NCI-H2107 treated with DMSO at 0.1 percent for 48 hours (cell line): ENCODE measurements at regions not wholly inside any gene's neighbourhood (a gene's known extent, or its start where the extent isn't known, plus 50 kb on each side); places are given as distances from the start of the nearest gene placed in this dataset.

Experiments
- DNase-seq: peaks from one replicate; lab custom pipeline; 2025; ENCODE audit not compliant: unreplicated experiment; lab: John Stamatoyannopoulos, UW

DNA sequence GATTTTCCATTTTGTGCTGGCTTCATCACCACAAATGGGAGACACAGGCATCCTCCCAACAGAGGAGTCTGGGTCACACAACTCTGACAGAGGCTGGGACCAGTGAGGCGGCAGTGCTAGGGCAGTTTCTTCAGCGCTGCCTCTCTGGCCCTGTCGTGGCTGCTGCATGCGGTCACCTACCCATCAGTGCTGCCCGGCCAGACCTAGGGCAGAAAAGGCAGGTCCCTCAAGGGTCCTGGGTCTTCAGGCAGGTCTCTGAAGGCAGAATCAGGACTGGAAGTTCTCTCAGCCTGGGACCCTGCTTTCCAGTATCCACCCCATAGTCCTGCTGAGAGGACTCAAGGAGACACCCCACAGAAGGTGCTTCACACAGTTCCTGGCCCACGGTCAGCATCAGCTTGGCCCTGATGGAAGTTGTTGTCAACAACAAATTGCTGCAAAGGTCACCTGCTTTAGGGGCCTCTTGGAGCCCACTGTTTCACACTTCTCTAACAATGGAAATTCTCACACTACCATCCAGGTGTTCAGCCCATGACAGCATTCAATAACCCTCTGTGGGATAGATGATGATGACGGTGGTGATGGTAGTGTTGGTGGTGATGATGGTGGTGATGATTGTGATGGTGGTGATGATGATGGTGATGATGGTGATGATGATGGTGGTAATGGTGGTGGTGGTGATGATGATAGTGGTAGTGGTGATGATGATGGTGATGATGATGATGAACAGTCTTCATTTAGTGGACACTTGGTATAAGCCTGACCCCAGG, 146.4 kb upstream of the PPP1R26 start:
- DNase-seq: no peak

DNA sequence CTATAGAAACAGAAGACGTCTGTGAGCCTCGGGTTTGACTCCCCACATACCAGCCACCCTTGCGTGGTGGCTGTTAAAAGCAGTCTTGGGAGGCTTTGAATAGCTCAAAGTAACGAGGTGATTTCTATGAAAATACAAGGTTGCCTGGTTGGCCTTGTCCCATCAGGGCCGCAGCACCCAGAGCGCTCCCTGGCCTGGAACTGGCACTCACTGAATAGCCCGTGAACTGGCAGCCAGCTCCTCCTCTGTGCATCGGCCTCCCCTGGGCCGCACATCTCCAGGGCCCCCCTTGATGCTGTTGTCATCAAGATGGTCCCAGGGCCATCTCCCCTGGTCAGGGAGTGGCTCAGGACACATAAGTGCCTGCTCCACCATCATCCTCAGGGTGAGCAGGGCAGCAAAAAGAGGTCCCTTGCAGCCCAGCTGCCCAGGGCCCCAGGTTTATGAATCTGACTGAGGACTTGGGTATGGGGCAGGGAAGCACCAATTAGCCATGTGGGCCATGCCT, 144.6 kb upstream of the PPP1R26 start:
- DNase-seq: no peak

GRCh38 chr9:135335691-135336181, 143.8 kb upstream of the PPP1R26 start:
- no peak for DNase-seq

GRCh38 chr9:135336722-135337527, 142.7 kb upstream of the PPP1R26 start:
- no peak for DNase-seq

DNA sequence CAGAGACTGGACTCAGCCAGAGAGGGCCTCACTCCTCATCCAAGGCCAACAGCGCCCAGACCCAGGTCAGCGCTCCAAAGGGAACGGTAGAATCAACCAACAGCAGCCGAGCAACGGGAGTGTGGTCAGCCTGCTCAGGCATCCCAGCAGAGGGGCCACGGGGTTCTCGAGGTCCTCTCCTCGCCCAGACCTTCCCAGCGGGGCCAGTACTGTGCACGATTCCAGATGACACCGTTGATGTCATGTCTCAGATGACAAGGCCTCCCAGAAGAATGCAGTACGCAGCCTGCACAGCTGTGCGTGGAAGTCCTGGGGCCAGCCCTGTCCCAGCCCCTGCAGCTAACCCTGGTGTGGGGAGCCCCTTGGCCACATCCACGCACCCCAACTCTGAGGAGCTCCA, 141.0 kb upstream of the PPP1R26 start:
- DNase-seq: no peak

- no peak for DNase-seq
Observed at GRCh38 chr9:135339378-135339973, 140.1 kb upstream of the PPP1R26 start.

- DNase-seq: no peak
Observed at GRCh38 chr9:135340143-135340655, 139.4 kb upstream of the PPP1R26 start.

DNA sequence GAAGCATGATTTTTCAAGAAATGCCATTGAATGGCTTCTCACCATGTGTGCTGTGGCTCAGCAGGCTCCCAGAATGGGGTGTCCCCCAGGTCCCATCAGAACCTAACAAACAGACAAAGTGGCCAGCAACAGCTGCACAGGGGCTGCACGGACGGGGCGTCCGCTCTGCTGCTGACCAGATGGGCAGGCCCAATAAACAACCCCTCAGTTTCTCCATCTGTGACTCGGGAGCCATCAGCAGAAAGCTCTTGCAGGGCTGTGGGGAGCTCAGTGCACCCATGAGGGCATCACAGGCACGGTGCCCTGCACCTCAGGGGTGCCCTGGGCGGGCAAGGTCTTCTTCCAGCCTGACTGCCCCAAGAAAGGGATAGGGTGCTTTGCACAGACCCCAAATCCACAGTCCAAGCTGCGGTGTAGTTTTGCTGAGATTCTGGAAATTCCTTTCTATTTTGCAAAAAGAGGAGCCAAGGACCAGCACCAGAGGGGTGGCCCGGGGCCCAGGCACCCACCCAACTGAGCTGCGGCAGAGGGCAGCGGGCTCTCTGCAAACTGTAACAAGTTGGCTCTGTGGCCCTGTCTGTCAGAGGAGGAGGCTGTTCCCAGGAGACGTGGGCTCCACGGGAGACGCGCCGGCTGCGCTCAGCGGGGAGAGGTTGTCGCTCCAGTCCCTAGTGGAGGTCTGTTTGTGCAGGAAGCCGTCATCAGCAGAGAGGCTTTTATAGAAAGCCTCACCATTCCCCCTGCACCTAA, 138.7 kb upstream of the PPP1R26 start:
- DNase-seq: no peak

DNA sequence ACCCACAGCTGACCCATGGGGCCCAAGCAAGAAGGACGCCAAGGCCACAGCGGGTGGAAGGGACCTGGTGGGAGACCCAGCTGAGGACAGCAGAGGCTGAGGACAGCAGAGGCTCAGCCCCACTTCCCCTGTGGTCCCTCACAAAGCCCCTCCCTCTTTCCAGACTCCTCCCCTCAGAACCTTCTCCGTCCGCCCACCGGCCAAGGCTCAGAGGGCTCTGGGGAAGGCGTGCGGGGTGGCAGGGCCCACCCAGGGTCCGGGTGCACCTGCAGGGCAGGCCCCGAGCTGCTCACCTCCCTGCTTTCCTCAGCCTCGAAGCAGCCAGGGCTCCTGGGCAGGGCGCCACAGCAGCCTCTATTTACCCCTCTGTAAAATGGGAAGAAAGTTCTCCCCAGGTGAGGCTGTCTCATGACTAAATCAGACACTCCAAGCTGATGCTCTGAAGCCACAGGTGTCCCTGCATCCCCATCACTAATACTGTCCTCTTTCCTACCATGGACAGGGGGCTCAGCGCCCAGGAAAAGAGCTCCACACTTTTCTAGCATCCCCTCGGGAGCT, 137.9 kb upstream of the PPP1R26 start:
- no peak for DNase-seq

GRCh38 chr9:135342206-135343130, 137.1 kb upstream of the PPP1R26 start:
- DNase-seq: no peak

DNA sequence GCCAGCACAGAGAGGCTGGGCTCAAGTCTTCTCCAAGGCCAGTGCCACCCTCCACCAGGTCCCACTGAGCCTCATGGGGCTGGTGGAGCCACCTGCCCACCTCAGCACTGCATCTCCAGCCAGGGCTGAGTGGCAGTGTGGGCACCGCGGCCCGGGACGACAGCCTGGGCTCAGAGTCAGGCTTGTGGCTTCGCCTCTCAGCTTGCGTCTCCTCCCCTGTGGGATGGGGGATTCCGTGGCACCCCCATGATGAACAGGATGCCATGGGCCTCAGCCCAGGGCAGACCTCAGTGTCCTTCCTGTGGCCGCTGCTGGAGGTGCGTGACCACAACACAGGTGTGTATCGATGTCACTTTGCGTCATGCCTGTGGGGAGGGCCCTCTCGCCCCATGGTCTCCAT, 136.4 kb upstream of the PPP1R26 start:
- DNase-seq: no peak

- no peak for DNase-seq
Observed at GRCh38 chr9:135343837-135344522, 135.6 kb upstream of the PPP1R26 start.

GRCh38 chr9:135344523-135344901, 135.1 kb upstream of the PPP1R26 start:
- no peak for DNase-seq

DNA sequence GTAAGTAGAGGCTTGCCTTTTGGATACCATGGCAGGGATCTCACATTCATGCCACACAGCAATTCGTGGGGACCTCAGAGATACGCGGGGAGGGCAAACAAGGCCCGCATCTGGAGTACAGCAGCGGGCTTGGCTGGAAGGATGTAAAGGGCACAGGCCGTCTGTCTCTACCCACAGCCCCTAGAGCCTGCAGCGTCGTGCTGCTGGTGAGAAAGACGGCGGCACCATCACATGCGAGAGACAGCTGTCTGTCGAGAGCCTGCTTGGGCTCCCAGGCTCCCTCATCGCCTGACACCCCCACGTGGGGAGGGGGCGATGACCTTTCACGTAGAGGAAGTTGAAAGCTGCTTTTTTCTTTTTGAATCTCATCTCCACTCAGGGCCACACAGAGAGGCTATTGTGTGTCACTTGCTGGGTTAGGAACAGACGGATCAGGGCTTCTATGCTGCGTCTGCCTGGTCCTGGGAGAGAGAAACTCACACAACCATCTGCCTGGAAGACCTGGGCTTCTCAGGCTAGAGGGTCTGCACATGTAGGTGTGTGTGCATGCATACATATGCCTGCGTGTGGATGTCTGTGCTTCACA, 134.6 kb upstream of the PPP1R26 start:
- no peak for DNase-seq

- DNase-seq: no peak
Observed at GRCh38 chr9:135345775-135346433, 133.7 kb upstream of the PPP1R26 start.

DNA sequence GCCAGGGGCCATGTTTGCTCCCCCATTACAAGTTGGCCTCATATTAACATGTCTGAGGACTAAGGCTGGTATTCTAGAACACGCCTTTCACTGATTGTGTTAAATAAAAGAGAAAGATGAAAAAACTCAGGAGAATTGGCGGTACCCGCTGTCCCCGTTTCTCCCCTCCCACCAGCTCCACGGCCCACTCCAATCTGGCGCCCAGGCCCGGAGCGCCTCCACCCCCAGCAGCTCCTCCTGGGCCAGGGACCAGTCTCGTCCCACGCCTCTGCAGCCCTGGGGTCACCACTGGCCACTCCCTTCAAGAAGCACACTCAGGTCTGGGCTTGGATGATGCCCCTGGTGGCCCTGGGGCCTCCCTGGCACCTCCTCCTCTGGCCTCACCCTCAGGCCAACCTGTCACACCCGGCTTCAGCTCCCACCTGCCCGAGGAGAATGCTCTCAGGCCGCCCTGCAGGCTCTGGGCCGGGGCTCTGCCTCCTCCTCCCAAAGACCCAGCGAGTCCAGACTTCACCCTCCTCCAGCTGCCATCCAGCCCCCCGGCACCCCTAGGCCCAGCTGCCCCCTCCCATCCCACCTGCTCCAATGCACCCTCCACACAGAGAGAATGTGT, 133.0 kb upstream of the PPP1R26 start:
- no peak for DNase-seq

GRCh38 chr9:135347461-135347860, 132.1 kb upstream of the PPP1R26 start:
- DNase-seq: no peak
